Mesendoderm (in vitro differentiated cells): ENCODE measurements at regions not wholly inside any gene's neighbourhood (a gene's known extent, or its start where the extent isn't known, plus 50 kb on each side); places are given as distances from the start of the nearest gene placed in this dataset.

Source experiments
- DNase-seq: peaks from one replicate; pipeline ENCODE4 v3.0.0; 2013
- H2AK5ac ChIP-seq: 2 replicates; pipeline ENCODE4 v1.6.1; 2013; ENCODE audit warnings: low read length, inconsistent platforms
- H2BK120ac ChIP-seq: 2 replicates; pipeline ENCODE4 v1.6.1; 2013; ENCODE audit warnings: low read depth, mild to moderate bottlenecking, low read length, moderate library complexity, mixed read lengths
- H2BK15ac ChIP-seq: replicated peaks from 2 replicates; pipeline ENCODE4 v1.6.1; 2013; ENCODE audit warnings: low read depth, mild to moderate bottlenecking, moderate library complexity
- H2BK5ac ChIP-seq: 2 replicates; pipeline ENCODE4 v1.6.1; 2013; ENCODE audit warnings: low read length, inconsistent platforms
- H3K18ac ChIP-seq: 2 replicates; pipeline ENCODE4 v1.6.1; 2013; ENCODE audit warnings: mild to moderate bottlenecking, low read length, mixed read lengths
- H3K23ac ChIP-seq: one replicate; pipeline ENCODE4 v1.6.1; 2013; ENCODE audit warnings: low read length
- H3K27ac ChIP-seq: 2 replicates; pipeline ENCODE4 v1.5.1; 2013; ENCODE audit warnings: low read depth, mild to moderate bottlenecking, inconsistent platforms, low read length, moderate library complexity
- H3K27me3 ChIP-seq: 2 replicates; pipeline ENCODE4 v1.6.1; 2013; ENCODE audit warnings: low read length, control low read depth, mild to moderate bottlenecking, inconsistent platforms; ENCODE audit not compliant: insufficient read depth, poor library complexity
- H3K36me3 ChIP-seq: 2 replicates; pipeline ENCODE4 v1.6.1; 2013; ENCODE audit warnings: low read length, inconsistent platforms; ENCODE audit not compliant: control insufficient read depth, insufficient read depth
- H3K4ac ChIP-seq: one replicate; pipeline ENCODE4 v1.6.1; 2013; ENCODE audit warnings: low read depth, mild to moderate bottlenecking, low read length, moderate library complexity
- H3K4me1 ChIP-seq: 2 replicates; pipeline ENCODE4 v1.6.1; 2013; ENCODE audit warnings: low read depth, low read length, inconsistent platforms; ENCODE audit not compliant: control insufficient read depth
- H3K4me2 ChIP-seq: 2 replicates; pipeline ENCODE4 v1.6.1; 2013; ENCODE audit warnings: low read length
- H3K4me3 ChIP-seq: 2 replicates; pipeline ENCODE4 v1.5.1; 2013; ENCODE audit warnings: mild to moderate bottlenecking, low read length
- H3K56ac ChIP-seq: one replicate; pipeline ENCODE4 v1.6.1; 2013; ENCODE audit warnings: low read length
- H3K79me1 ChIP-seq: 2 replicates; pipeline ENCODE4 v1.6.1; 2013; ENCODE audit warnings: low read length, inconsistent platforms
- H3K79me2 ChIP-seq: 2 replicates; pipeline ENCODE4 v1.6.1; 2013; ENCODE audit warnings: mild to moderate bottlenecking, low read length; ENCODE audit not compliant: control insufficient read depth, insufficient read depth
- H3K9ac ChIP-seq: 2 replicates; pipeline ENCODE4 v1.6.1; 2013; ENCODE audit warnings: low read length, inconsistent platforms
- H4K5ac ChIP-seq: one replicate; pipeline ENCODE4 v1.6.1; 2013; ENCODE audit warnings: low read length
- H4K8ac ChIP-seq: one replicate; pipeline ENCODE4 v1.6.1; 2013; ENCODE audit warnings: low read depth, mild to moderate bottlenecking, control low read depth, low read length, moderate library complexity
- WGBS: extraction: QIAGEN DNeasy Blood & Tissue Kit; methylation state at CpG from one replicate; pipeline ENCODE4 v1.1.7; 2013; ENCODE audit warnings: low lambda C conversion rate, missing lambda C conversion rate; ENCODE audit not compliant: insufficient coverage; ENCODE audit errors: extremely low coverage; 5-methylcytosine and 5-hydroxymethylcytosine counted together

- peaks cover 5% of the 10 kb centered on the region for H3K4me1 ChIP-seq
- H2BK120ac ChIP-seq, result no peak overlapping the region
- no peak overlapping the region for H3K4me3 ChIP-seq
- DNase-seq, result peak; percentile 80
- H3K27ac ChIP-seq, result no peak overlapping the region
- WGBS, result no CpG with 5 or more reads among the region's 5 CpGs
- H3K56ac ChIP-seq, result no peak overlapping the region
- H3K9ac ChIP-seq, result no peak overlapping the region
- H3K4me2 ChIP-seq, result no peak overlapping the region
- no peaks in the 10 kb centered on the region for H3K36me3 ChIP-seq
- H3K4ac ChIP-seq, result no peak overlapping the region
- no peak overlapping the region for H3K18ac ChIP-seq
- H2AK5ac ChIP-seq, result no peak overlapping the region
- no peak overlapping the region for H4K8ac ChIP-seq
- H3K27me3 ChIP-seq, result no peaks in the 10 kb centered on the region
- H3K79me2 ChIP-seq, result no peaks in the 10 kb centered on the region
- H3K79me1 ChIP-seq, result no peaks in the 10 kb centered on the region
- H3K23ac ChIP-seq, result no peak overlapping the region
- H4K5ac ChIP-seq, result no peak overlapping the region
- no peak overlapping the region for H2BK15ac ChIP-seq
- H2BK5ac ChIP-seq, result no peak overlapping the region
Observed at GRCh38 chr5:10162468-10162867, 87.2 kb downstream of the ATPSCKMT start.

- Histone ChIP-seq H2BK15ac (no peak overlapping the region), H4K5ac (no peak overlapping the region), H4K8ac (no peak overlapping the region), H3K9ac (no peak overlapping the region), H3K36me3 (no peaks in the 10 kb centered on the region), H2BK5ac (no peak overlapping the region), H2AK5ac (no peak overlapping the region), H3K79me2 (no peaks in the 10 kb centered on the region), H3K23ac (no peak overlapping the region), H3K27me3 (no peaks in the 10 kb centered on the region), H3K27ac (no peak overlapping the region), H3K4ac (no peak overlapping the region), H3K18ac (no peak overlapping the region), H3K4me1 (peaks cover 5% of the 10 kb centered on the region), H2BK120ac (no peak overlapping the region), H3K4me3 (no peak overlapping the region), H3K56ac (no peak overlapping the region), H3K79me1 (no peaks in the 10 kb centered on the region), H3K4me2 (no peak overlapping the region)
- peak; percentile 55 for DNase-seq
- no CpG with 5 or more reads among the region's 3 CpGs for WGBS
Observed at GRCh38 chr5:10161778-10162177, 87.9 kb downstream of the ATPSCKMT start.

GRCh38 chr5:10160241-10160640 is 89.4 kb downstream of the ATPSCKMT start:
- Histone ChIP-seq H3K27me3 (no peaks in the 10 kb centered on the region), H4K5ac (no peak overlapping the region), H2BK15ac (no peak overlapping the region), H4K8ac (no peak overlapping the region), H3K4me3 (no peak overlapping the region), H3K79me2 (no peaks in the 10 kb centered on the region), H3K4me2 (no peak overlapping the region), H3K18ac (no peak overlapping the region), H3K23ac (no peak overlapping the region), H3K9ac (no peak overlapping the region), H3K56ac (no peak overlapping the region), H3K27ac (no peak overlapping the region), H3K36me3 (no peaks in the 10 kb centered on the region), H2BK5ac (no peak overlapping the region), H3K4me1 (peaks cover 5% of the 10 kb centered on the region), H3K79me1 (no peaks in the 10 kb centered on the region), H3K4ac (no peak overlapping the region), H2AK5ac (no peak overlapping the region), H2BK120ac (no peak overlapping the region)
- no CpG with 5 or more reads among the region's 3 CpGs for WGBS
- no peak for DNase-seq

- H3K36me3 ChIP-seq, result no peaks in the 10 kb centered on the region
- H4K5ac ChIP-seq, result no peak overlapping the region
- no peak overlapping the region for H4K8ac ChIP-seq
- H3K18ac ChIP-seq, result no peak overlapping the region
- no peak overlapping the region for H3K27ac ChIP-seq
- no peak for DNase-seq
- H3K79me1 ChIP-seq, result no peaks in the 10 kb centered on the region
- H2AK5ac ChIP-seq, result no peak overlapping the region
- no peak overlapping the region for H2BK5ac ChIP-seq
- no peak overlapping the region for H2BK120ac ChIP-seq
- no peaks in the 10 kb centered on the region for H3K79me2 ChIP-seq
- peaks cover 5% of the 10 kb centered on the region for H3K4me1 ChIP-seq
- H3K23ac ChIP-seq, result no peak overlapping the region
- H2BK15ac ChIP-seq, result no peak overlapping the region
- H3K4ac ChIP-seq, result no peak overlapping the region
- H3K27me3 ChIP-seq, result no peaks in the 10 kb centered on the region
- H3K4me3 ChIP-seq, result no peak overlapping the region
- no peak overlapping the region for H3K4me2 ChIP-seq
- H3K9ac ChIP-seq, result no peak overlapping the region
- H3K56ac ChIP-seq, result no peak overlapping the region
Observed at GRCh38 chr5:10158886-10159285, 90.8 kb downstream of the ATPSCKMT start.

GRCh38 chr5:10157085-10157669 is 92.5 kb downstream of the ATPSCKMT start:
- Histone ChIP-seq H3K4ac (no peak overlapping the region), H4K5ac (no peak overlapping the region), H3K27me3 (no peaks in the 10 kb centered on the region), H3K79me1 (no peaks in the 10 kb centered on the region), H3K56ac (no peak overlapping the region), H3K4me3 (no peak overlapping the region), H3K23ac (no peak overlapping the region), H2AK5ac (no peak overlapping the region), H2BK15ac (no peak overlapping the region), H2BK120ac (no peak overlapping the region), H3K9ac (no peak overlapping the region), H2BK5ac (no peak overlapping the region), H3K79me2 (no peaks in the 10 kb centered on the region), H3K4me1 (peaks cover 2% of the 10 kb centered on the region), H3K27ac (no peak overlapping the region), H3K18ac (no peak overlapping the region), H4K8ac (no peak overlapping the region), H3K4me2 (no peak overlapping the region), H3K36me3 (no peaks in the 10 kb centered on the region)
- DNase-seq, result peak; percentile 82
- no CpG with 5 or more reads among the region's 3 CpGs for WGBS

GRCh38 chr5:10155897-10156667 is 93.6 kb downstream of the ATPSCKMT start:
- Histone ChIP-seq H3K79me1 (no peaks in the 10 kb centered on the region), H3K4me2 (no peak overlapping the region), H3K23ac (no peak overlapping the region), H2AK5ac (no peak overlapping the region), H3K27me3 (no peaks in the 10 kb centered on the region), H2BK120ac (no peak overlapping the region), H3K79me2 (no peaks in the 10 kb centered on the region), H3K4me1 (peaks cover 2% of the 10 kb centered on the region), H3K27ac (no peak overlapping the region), H3K9ac (no peak overlapping the region), H4K8ac (no peak overlapping the region), H4K5ac (no peak overlapping the region), H2BK15ac (no peak overlapping the region), H3K36me3 (no peaks in the 10 kb centered on the region), H3K4ac (no peak overlapping the region), H3K56ac (no peak overlapping the region), H3K18ac (no peak overlapping the region), H2BK5ac (no peak overlapping the region), H3K4me3 (no peak overlapping the region)
- no peak for DNase-seq
- WGBS, result no CpG with 5 or more reads among the region's 3 CpGs
